Prostate gland (tissue), 2 donors: ENCODE measurements at regions not wholly inside any gene's neighbourhood (a gene's known extent, or its start where the extent isn't known, plus 50 kb on each side); places are given as distances from the start of the nearest gene placed in this dataset.

Experiments
- CTCF ChIP-seq, 4 experiments: fragments of 200-600 bp in 2 of 4; fragments of 450-650 bp in 2 of 4; sonication (generic) in 2 of 4; IDR thresholded peaks; 1 replicate in 3 of 4; 2 replicates in 1 of 4; pipeline ENCODE4 v1.5.1; 2016 to 2019; ENCODE audit warnings: antibody characterized with exemption in 4 of 4, mild to moderate bottlenecking in 2 of 4, moderate library complexity in 2 of 4
- POLR2A ChIP-seq: fragments of 450-650 bp; IDR thresholded peaks from one replicate; pipeline ENCODE4 v1.6.1; 2016; ENCODE audit warnings: antibody characterized with exemption, mild to moderate bottlenecking

DNA sequence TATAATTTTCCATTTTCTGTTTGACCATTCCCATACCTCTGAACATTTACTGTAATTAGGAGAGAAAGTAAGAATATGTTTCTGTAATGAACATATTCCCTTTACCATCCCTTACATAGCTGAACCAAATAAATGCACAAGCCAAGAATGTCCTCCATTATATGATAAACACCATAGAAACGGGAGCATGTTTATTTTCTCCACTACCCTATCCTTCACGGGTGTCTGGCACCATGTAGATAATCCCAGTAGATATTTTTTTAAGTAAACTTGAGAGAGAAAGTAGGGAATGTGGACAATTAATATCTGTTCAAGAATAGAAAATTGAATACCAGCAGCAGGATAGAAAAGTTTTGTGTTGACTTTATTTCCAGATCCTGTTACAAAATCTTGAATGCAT is 928.4 kb downstream of the EFNB2 start:
- TF ChIP-seq POLR2A (no peak), CTCF (IDR thresholded peaks at IDR 0.05) (no peak)
